ENCODE measurements at regions not wholly inside any gene's neighbourhood (a gene's known extent, or its start where the extent isn't known, plus 50 kb on each side); places are given as distances from the start of the nearest gene placed in this dataset.

DNA sequence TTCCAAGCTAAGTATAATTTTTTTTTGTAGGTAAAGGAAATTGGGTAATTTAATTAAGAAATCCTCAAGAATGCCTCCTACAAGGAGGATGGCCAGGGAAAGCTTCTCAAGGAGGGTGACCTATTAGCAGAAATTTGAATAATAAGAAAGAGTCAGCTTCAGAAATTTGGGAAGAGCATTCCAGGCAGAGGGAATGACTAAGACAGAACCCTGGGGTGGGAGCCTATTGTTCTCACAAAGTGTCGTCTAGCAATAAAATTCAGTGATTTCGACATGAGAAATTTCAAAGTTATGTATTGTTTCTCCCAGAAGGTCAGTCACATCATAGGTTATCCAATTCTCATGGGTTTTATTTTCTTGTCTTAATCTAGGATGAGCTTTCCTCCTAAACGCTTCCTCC, 1168.4 kb downstream of the AACS start:
- no peak overlapping the region for H3K27ac Mint-ChIP-seq
- DNase-seq, result no peak
- no peaks in the 10 kb centered on the region for H3K4me1 Mint-ChIP-seq (ENCODE audit: low read depth)
- H3K36me3 Mint-ChIP-seq (ENCODE audit: low read depth), result peaks cover 17% of the 10 kb centered on the region
- H3K4me3 Mint-ChIP-seq, result no peak overlapping the region
- H3K27me3 Mint-ChIP-seq (ENCODE audit: insufficient read depth), result no peaks in the 10 kb centered on the region
- peaks cover 59% of the 10 kb centered on the region for H3K9me3 Mint-ChIP-seq
- TF ChIP-seq, protein P1, sequence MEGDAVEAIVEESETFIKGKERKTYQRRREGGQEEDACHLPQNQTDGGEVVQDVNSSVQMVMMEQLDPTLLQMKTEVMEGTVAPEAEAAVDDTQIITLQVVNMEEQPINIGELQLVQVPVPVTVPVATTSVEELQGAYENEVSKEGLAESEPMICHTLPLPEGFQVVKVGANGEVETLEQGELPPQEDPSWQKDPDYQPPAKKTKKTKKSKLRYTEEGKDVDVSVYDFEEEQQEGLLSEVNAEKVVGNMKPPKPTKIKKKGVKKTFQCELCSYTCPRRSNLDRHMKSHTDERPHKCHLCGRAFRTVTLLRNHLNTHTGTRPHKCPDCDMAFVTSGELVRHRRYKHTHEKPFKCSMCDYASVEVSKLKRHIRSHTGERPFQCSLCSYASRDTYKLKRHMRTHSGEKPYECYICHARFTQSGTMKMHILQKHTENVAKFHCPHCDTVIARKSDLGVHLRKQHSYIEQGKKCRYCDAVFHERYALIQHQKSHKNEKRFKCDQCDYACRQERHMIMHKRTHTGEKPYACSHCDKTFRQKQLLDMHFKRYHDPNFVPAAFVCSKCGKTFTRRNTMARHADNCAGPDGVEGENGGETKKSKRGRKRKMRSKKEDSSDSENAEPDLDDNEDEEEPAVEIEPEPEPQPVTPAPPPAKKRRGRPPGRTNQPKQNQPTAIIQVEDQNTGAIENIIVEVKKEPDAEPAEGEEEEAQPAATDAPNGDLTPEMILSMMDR (IDR thresholded peaks at IDR 0.05), result no peak

DNA sequence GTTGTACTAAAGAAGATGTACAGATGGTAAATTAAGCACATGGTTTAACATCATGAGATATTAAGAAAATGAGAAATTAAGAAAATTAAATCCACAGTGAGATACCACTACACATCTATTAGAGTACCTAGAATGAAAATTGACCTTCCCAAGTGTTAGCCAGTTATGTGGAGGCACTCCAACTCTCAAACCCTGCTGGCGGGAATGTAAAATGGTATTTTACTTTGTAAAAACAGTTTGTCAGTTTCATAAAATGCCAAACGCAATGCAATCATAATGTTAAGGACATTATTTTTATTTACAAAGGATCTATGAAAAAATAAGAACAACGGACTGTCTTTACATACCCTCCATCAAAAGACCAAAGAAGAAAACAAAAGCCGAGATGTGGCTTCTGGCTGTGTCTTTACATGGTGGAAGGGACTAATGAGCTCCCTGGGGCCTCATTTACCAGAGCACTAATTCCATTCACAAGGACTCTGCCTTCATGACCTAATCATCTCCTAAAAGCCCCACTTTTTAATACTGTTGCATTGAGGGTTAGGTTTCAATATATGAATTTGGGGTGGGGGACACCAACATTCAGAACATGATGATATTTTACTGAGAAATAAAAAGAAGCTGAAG, 1178.7 kb downstream of the AACS start:
- Mint-ChIP-seq H3K27ac (no peak overlapping the region), H3K9me3 (peaks cover 24% of the 10 kb centered on the region), H3K4me1 (ENCODE audit: low read depth) (no peaks in the 10 kb centered on the region), H3K27me3 (ENCODE audit: insufficient read depth) (no peaks in the 10 kb centered on the region), H3K36me3 (ENCODE audit: low read depth) (no peaks in the 10 kb centered on the region), H3K4me3 (no peak overlapping the region)
- no peak for DNase-seq
- TF ChIP-seq, protein P1 (IDR thresholded peaks at IDR 0.05), result no peak

- Mint-ChIP-seq H3K4me1 (ENCODE audit: low read depth) (no peaks in the 10 kb centered on the region), H3K36me3 (ENCODE audit: low read depth) (no peaks in the 10 kb centered on the region), H3K9me3 (peaks cover 34% of the 10 kb centered on the region), H3K27ac (no peak overlapping the region), H3K4me3 (no peak overlapping the region), H3K27me3 (ENCODE audit: insufficient read depth) (no peaks in the 10 kb centered on the region)
- TF ChIP-seq, protein P1 (IDR thresholded peaks at IDR 0.05), result no peak
- DNase-seq, result no peak
These were observed 1182.7 kb downstream of the AACS start for GRCh38 chr12:126247936-126248335.

- peaks cover 44% of the 10 kb centered on the region for H3K9me3 Mint-ChIP-seq
- H3K36me3 Mint-ChIP-seq (ENCODE audit: low read depth), result no peaks in the 10 kb centered on the region
- no peaks in the 10 kb centered on the region for H3K4me1 Mint-ChIP-seq (ENCODE audit: low read depth)
- no peak overlapping the region for H3K4me3 Mint-ChIP-seq
- DNase-seq, result no peak
- H3K27me3 Mint-ChIP-seq (ENCODE audit: insufficient read depth), result no peaks in the 10 kb centered on the region; the same call in 1 of the 2 replicates
- TF ChIP-seq, protein P1 (IDR thresholded peaks at IDR 0.05), result no peak
- no peak overlapping the region for H3K27ac Mint-ChIP-seq
These were observed 1183.7 kb downstream of the AACS start for GRCh38 chr12:126248871-126249403.

DNA sequence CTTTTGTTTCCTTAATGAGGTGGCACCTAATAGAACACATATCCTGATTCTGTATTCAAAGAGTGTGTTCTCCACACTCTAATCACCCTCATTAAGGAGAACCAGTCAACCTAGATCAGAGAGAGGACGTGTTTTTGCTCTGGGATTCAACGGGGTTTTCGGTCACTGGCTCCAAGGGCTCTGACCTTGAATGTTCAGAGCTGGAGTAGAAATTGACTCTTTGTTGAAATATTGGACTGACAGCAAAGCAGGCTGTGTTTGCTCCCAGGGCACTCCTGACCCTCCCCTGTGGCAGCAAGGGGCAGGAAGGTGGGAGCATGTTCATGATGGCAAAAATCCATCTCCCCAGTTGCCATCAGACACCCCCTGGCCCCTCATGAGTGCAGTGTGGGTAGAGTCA, 1193.0 kb downstream of the AACS start:
- H3K4me1 Mint-ChIP-seq (ENCODE audit: low read depth), result no peaks in the 10 kb centered on the region
- peaks cover 50% of the 10 kb centered on the region for H3K9me3 Mint-ChIP-seq
- H3K27ac Mint-ChIP-seq, result no peak overlapping the region
- TF ChIP-seq, protein P1 (IDR thresholded peaks at IDR 0.05), result no peak
- H3K36me3 Mint-ChIP-seq (ENCODE audit: low read depth), result peaks cover 3% of the 10 kb centered on the region; the same call in 1 of the 2 replicates
- H3K4me3 Mint-ChIP-seq, result no peak overlapping the region
- no peak for DNase-seq
- no peaks in the 10 kb centered on the region; the same call in 1 of the 2 replicates for H3K27me3 Mint-ChIP-seq (ENCODE audit: insufficient read depth)
